Body of pancreas (tissue), 4 donors: ENCODE measurements at regions not wholly inside any gene's neighbourhood (a gene's known extent, or its start where the extent isn't known, plus 50 kb on each side); places are given as distances from the start of the nearest gene placed in this dataset.

Experiments used
- POLR2A ChIP-seq, 3 donors: fragments of 450-650 bp; IDR thresholded peaks; one replicate each; pipeline ENCODE4 v1.6.1; 2016; ENCODE audit warnings: antibody characterized with exemption in 3 of 3, mild to moderate bottlenecking in 2 of 3
- TF ChIP-seq, protein P1 (sequence below), 7 experiments: fragments of 450-650 bp in 4 of 7; fragments of 200-600 bp in 3 of 7; sonication (generic) in 3 of 7; IDR thresholded peaks; one replicate each; pipeline ENCODE4 v1.5.1; 2016 to 2019; ENCODE audit warnings: antibody characterized with exemption in 7 of 7

DNA sequence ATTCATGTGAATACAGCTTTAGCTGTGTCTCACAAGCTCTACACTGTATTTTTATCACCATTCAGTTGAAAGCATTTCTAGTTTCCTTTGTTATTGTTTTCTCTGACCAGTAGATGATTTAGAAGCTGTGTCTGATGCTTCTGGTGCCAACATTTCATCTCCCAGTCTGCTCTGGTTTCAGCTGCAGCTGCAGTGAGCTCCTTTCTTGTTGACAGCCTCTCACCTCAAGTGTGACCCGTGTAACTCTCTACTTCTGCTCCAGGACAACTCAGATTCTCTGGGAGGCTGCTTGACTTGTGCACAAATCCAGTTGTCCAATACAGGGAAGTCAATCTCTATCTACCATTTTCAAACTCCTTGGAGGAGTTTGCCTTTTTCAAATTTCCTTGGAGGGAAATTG is 504.8 kb downstream of the DIRAS2 start:
- no peak for TF ChIP-seq POLR2A (IDR thresholded peaks at IDR 0.05)
- TF ChIP-seq, protein P1, sequence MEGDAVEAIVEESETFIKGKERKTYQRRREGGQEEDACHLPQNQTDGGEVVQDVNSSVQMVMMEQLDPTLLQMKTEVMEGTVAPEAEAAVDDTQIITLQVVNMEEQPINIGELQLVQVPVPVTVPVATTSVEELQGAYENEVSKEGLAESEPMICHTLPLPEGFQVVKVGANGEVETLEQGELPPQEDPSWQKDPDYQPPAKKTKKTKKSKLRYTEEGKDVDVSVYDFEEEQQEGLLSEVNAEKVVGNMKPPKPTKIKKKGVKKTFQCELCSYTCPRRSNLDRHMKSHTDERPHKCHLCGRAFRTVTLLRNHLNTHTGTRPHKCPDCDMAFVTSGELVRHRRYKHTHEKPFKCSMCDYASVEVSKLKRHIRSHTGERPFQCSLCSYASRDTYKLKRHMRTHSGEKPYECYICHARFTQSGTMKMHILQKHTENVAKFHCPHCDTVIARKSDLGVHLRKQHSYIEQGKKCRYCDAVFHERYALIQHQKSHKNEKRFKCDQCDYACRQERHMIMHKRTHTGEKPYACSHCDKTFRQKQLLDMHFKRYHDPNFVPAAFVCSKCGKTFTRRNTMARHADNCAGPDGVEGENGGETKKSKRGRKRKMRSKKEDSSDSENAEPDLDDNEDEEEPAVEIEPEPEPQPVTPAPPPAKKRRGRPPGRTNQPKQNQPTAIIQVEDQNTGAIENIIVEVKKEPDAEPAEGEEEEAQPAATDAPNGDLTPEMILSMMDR (IDR thresholded peaks at IDR 0.05), result no peak
